ENCODE measurements at regions not wholly inside any gene's neighbourhood (a gene's known extent, or its start where the extent isn't known, plus 50 kb on each side); places are given as distances from the start of the nearest gene placed in this dataset.

DNA sequence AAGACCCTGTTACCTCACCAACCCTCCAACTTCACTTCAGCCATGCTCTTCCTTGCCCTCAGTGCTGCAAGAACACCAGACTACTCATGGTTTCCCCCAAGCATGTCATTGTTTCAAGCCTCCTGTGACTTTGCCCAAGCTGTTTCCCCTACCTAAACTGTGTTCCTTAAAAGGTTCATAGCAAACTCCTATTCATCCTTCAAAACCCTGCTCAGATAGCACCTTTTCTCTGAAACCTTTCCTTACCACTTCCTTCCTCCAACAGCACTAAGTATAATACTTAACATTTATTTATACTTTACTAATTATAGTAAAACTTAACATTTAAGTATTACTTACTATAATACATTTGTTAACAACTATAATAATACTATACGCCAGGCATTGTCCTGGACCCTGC, 136.2 kb downstream of the CCT6B start:
- DNase-seq = no peak

DNA sequence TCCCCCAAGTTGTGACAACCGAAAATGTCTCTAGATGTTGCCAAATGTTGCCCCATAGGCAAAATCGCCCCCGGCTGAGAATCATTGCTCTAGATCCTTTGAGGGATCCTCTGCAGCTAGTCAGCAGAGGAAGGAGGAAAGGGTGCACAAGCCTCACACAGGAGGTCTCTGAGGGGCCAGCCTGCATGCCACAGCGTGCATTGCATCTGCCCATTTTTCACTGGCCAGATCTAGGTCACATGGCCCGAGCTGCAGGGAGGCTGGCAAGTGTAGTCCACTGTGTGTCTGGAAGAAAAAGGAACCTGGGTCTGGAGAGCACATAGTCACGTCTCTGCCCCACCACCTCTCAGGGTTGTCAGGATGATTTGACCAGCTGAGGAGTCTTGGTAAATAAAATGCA, 138.2 kb downstream of the CCT6B start:
- no peak for DNase-seq

DNA sequence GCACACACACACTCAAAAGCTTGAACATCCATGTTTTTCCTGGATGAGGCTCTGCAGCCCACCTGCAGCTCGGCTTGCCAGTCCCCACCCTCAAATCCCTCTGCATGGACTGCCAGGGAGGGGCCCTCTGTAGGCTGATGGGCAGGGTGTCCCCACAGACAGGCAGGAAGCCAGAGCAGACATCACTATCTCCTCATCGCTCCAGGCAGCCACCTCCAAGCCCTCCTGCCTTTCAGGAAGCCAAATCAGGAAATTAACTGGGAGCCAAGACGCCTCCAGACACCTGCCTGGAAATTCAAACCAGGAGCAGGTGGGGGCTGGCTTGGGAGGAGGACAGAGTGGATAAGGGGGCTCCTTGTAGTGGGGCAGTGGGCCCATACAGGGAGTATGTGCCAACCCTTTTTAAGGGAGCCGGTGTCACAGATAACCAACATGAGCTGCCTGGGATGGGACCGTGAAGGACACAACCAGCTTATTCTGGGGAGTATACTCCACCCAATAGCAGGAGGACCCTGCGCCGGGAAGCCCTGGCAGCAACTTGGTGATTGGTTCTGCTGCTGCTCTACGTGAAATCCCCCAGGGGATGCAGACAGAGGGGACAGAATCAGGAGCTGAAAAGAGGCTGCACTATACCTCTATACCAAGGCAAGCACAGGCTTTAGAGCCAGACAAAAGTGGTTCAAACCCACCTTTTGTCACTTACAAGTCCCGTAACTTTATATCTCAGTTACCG, 139.1 kb downstream of the CCT6B start:
- no peak for DNase-seq

DNA sequence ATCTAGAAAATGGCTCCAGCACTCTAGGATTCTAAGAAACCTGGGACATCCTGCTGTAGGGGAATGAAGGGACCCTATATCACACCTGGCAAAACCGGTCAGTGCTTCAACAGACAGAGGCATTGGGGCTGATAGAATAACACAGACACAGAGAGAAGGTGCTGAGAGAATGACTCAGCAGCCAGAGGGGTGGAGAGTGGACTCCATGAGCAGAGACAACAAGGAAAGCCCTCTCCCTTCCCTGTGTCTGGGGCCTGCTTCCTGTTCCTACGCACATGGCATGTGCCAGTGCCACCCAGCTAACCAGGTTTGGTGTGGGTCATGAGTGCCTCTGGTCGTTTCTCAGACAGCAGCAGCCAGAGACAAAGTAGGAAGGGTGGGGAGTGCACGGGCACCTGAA, 140.3 kb downstream of the CCT6B start:
- DNase-seq = no peak

DNA sequence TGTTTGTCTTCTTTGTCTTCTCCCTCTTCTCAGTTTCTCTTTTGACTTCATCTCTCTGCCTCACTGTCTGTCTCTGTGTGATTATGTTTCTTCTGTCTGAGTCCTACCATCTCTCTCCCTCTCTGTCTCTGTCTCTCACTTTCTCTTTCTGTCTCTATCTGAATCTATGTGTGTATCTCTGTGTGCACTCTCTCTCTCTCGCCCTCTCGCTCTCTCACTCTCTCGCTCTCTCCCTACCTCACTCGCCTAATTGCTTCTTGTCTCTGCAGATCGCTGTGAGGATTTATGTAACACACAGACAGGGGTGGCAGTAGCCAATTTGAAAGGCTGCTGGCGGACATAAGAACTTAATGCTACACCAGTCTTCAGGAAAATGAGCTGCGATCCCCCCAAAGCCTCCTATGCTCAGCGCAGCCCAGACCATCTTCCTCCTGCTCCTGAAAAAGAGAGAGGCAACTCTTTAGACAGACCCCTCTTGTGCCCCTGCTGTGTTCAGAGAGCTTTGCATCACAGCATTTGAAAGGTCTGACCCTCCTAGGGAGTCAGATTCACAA, 140.9 kb downstream of the CCT6B start:
- no peak for DNase-seq

DNA sequence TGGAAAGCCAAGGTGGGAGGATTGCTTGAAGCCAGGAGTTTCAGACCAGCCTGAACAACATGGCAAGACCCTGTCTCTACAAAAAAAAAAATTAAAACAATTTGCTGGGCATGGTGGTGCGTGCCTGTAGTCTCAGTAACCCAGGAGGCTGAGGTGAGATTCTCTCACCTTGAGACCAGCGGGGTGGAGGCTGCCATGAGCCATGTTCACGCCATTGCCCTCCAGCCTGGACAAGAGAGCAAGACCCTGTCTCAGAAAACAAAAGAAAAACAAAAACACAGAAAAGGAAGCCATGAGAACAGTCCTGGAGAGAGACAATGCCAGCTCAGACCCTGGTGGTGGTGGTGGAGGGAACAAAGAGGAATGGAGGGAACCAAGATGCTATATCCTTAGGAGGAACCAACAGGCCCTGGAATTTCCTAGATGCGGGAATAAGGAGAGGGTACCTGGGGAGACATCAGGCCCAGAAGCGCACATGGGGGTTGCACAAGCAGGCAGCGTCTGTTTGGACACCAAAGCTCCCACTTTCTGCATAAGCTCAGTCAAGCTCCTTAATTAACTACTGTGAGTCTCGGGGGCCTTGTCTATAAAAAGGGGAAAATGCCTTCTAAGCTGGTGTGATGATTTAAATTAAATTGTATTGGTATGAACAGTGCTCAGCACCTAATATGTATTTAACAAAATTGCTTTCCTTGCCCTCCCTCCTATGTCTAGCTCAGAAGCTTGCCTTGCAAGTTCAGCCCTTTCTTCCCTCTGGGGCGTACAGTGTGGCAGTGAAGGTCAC, 143.8 kb downstream of the CCT6B start:
- no peak for DNase-seq

DNA sequence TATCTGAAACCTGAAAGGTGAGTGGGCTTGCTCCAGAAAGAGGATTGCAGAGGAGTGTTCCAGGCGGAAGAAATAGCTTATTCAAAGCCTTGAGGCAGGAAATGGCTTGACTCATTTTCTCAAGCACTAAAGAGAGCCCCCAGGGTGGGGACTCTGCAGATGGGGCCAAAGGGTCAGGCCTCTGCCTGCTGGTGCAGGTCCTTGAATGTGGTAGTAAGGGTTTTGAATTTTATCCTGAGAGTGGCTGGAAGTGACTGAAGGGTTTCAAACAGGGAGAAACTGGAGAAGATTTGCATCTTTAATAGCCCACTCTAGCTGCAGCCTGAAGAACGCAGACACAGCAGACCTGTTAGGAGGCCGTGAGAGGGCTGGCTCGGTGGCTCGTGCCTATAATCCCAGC, 144.4 kb downstream of the CCT6B start:
- no peak for DNase-seq

DNA sequence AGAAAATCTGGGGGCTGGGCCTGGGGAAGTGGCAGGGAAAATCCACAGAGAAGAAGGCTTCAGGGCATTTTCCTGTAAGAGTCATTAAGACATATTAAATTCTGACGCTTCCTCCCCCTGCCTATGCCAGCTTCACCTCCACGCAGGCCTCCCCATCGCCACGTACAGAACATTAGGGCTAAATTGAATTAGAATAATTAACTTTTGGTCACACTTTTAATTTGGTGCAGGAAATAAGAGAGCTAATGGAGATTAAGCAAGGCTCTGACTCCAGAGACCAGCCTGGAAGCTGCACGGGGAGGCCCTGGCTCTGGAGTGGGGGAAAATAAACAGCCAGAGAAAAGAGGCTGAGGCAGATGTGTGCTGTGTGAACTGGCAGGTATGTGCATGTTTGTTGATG, 148.0 kb downstream of the CCT6B start:
- no peak for DNase-seq

DNA sequence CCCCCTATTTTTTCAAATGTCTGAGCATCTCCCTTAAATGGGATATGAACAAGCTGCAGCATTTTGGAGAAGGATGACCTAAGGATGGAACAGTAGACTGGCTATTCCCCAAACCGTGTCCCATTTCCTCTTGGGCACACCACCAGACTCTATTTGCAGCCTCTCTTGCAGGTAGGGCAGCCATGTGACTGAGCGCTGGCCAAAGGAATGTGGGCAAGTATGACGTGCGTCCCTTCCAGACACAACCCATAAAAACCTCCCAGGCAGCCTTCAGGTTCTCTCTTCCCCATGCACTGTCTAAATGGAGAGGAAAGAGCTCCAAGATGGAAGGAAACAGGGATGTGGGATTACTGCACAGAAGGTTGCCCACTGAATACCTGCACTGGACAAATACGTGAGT, 149.7 kb downstream of the CCT6B start:
- DNase-seq = no peak

DNA sequence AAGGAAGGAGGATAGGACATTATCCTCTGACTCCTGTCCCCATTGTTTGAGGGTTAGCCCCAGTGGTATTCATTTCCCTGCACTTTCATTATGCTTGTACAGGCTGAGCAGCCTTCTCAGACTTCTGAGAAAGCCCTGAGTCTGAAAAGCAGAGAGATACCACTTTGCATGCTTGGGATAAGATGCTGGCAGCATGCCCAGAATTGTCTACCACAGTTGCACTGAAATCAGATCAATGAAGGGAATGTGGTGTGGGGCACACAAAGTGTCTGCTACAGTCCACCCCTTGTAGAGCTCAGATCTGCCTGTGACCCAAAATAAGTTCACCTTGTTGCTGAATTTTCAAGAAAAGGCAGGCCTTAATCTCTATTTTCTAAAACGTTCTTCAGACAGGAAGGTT, 160.6 kb downstream of the CCT6B start:
- no peak for DNase-seq

DNA sequence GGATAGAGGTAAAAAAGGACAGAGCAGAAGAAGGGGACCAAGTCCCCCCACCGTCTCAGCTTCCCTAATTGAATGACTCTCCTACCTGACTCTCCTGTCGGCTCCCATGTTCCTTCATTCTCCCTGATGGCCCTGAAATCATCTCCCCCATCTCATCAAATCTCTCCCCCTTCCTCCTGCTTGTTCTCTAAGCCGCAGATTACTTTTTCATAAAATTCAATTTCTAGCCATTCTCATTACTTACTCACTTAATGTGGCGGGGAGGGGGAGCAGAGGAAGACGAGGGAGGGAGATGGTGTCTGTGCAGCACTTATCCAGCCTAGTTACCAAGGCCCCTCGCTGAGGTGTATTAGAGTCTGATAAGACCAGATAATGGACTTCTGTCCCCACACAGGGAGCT, 161.5 kb downstream of the CCT6B start:
- no peak for DNase-seq

DNA sequence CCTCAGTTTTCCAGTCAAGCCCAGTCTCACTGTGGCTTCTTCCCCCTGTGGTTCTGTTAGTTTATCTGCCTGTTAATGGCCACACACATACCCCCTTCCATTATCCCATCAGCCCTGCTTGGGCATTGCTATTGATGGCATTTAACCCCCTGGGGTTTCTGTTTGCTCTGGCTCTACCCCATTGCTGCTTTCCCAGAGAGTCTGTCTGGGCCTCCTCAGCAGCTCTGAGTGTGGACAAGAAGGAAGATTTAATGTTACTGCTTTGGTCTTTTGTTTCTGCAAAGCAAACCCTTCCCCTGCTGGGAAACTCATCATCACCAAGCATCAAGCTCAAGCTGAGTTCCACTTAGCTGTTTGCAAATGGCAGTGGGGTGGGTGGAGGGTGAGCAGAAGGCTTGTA, 162.7 kb downstream of the CCT6B start:
- DNase-seq = no peak

DNA sequence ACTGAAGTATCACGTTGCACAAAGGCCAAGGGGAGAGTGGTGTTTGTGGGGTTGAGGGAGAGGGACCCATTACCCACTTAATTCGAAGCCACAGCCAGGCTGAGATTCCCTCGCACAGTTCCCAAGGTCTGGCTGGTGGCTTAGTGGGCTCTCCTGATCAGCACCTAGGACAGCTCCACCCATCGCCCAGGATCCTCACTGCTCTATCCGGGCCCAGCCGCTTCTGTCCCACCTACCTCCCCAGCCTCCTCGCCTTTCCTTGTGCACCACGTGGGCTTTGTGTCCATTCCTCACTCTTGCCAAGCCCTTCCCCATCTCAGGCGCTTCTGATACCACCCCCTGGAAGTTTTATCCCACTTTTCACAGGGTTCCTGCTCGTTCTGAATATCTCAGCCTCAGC, 163.5 kb downstream of the CCT6B start:
- peak in 1 of 2 donors; percentile 3 for DNase-seq

DNA sequence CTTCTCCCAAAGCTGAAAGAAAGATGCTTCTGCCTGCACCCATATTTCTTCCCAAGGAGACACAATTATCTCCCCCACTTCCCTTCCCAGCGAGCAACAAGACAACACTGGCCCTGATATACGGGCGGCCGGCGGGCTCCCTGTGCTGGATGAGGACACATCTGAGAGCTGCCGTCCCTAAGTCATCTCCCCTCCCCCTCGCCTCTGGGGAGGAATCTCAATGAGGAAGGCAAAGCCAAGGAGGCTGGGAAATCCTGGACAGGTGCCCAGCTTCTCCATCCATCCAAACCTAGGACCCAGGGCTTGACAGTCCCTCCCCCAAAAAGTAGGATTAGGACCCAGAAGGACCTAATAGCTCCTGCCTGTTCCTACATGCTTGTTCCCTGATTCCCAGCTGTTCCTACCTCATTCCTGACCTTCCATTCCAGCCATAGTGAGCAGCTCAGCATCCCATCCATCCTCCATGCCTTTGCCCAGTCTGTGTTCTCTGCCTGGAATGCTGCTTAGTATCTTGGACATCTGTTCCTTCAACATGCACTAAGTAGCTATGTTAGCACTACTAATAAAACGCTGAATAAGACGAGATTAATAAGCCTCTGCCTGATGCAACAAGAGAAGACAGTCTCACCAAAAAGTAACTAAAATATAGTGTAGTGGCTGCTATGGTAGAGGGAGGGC, 167.9 kb downstream of the CCT6B start:
- no peak for DNase-seq

DNA sequence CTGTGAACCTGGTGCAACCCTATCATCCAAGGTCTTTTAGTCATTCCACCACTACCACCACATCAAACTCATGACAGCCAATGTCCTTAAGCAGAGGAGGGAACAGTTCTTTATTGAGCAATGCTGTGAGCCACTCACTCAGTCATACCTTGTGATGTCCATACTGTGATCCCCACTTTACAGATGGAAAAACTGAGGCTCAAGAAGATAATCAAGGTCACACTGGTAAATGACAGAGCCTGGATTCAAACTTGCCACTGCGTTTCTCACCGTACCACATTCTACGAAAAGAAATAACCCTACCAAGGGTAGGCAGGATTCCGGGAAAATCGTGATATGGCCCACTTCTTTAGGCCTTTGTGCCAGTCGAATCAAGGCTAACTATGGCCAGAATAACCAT, 172.6 kb downstream of the CCT6B start:
- no peak for DNase-seq

DNA sequence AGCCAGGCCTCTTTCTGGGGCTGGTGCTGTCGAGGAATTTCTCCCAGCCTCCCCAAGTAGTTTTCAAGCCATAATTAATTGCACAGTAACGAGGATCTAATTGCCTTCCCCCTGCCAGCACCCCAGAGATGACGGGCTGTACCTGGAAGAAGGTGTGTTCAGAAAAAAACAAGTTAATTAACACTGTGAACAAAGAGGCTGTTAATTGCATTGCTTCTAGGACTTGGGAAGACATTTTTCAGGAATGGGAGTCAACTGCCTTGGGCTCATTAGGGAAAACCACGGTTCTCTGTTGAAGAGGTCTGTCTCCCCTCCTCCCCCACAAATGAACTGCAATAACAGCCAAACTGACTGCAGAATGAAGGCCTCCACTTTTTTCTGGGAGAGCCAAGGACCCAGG, 176.7 kb downstream of the CCT6B start:
- DNase-seq = no peak

DNA sequence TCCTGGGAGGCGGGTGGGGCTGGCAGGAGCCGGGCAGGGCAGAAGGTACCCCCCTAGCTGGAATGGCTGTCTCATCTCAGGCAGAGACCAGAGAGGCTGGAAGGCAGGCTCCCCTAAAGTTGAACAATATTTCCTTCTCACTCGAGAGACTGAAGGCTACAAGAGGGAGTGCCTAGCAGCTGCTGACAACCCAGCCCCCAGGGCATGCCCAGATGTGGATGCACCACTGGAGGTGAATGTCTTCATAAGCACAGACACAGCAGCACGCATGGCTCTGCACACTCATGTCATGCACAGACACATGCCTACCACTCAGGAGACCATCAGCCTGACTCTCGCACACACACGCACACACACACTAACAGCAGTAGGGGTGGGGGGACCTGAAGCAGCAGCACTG, 179.0 kb downstream of the CCT6B start:
- no peak for DNase-seq

DNA sequence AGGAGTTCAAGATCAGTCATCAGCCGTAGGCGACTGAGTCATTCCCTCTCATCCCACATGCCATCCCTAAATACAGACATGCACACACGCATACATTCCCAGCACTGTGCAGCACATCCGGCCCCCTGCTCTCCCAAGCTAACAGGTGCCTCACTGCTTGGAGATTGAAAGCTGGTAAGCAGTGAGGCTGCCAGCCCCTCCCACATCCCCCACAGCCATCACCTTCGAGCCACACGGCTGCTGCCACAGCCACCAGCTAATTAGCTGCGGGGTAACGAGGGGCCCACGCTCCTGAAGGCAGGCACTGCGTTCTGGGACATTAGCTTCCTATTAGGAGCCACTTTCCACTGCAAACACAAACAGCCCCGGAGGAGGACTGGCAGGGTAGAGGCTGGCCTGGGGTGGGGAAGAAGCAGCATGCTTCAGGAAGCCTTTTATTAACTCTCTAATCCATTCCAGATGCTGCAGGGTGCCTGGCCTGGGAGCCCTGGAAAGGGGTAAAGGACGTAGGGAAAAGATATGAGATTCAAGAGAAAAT, 179.6 kb downstream of the CCT6B start:
- DNase-seq = no peak

DNA sequence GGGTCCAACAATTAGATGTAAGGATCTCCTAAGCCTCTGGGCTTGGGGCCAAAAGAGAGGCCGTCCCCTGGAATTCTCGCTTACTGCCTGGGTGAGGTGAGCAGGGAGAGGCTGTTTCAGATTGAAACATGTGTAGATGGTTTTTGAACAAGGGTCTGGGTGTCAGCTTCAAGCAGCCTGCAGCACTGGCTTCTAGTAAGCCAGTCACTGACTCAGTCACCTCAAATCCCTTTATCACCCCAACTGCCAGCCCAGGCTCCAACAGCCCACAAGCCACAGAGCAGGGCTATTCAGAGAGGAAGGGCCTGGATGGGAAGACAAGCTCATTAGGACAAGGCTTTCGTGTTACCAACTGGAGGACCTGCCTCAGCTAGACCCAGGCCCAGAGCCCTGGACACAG, 180.2 kb downstream of the CCT6B start:
- no peak for DNase-seq

DNA sequence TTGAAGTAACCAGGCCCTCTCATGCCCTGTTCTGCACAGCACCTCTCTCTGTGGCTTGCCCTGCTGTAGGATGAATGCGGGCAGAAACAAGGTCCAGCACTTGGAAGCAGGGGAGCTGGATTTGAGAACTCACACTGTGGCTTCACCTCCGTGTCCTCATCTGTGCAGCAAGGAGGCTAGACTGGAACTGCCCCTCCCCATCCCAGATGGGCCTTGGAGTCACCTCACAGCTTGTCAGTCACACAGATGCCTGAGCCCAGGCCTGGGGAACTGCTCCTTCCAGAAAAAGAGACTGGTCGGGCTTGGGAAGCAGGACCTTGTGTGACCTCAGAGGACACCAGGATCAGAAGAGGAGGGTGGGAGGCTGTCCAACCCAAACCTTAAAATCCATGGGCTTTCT, 180.8 kb downstream of the CCT6B start:
- no peak for DNase-seq

DNA sequence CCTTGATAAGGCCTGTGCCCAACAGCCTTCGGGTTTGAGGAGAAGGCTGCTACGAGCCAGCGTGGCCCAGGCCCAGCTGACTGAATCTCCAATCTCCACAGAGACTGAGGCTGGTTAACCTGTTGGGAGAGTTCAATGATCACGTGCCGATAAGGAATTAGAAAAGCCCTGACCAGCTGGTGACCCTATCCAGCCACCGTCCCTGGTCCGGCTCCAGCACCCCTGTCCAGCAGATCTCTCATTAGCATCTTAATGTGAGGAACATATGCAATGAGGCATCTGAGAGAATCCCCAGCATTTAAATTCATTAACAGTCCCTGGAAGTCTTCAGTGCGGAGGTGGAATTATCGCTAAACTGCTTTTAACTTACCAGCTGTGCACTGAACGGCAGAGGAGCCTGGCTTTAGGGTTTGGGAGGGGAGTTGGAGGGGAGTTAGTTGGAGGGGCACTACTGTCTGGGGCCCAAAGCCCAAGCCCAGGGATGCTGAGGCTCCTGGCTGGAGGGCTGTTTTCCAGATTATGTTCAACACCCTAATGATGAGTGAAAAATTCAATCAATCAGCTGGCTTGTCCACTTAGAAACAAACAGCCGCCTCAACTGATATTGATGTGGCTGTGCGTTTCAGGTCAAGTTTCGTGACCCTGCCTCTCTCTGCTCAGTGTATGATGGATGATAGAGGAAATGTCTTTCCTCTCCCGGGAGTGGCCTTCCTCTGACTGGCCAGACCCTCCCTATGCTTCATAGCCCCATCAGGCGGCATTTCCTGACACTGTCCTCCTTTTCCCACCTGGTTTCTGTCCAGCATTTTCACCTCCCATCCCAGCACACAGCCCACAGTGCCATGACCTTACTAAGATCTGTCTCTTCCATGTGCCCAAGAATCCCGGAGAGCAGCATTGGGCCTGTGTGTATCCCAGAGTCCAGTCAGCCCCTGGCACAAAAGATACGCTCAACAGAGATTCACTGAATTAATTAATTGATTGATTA, 184.5 kb downstream of the CCT6B start:
- DNase-seq = no peak

DNA sequence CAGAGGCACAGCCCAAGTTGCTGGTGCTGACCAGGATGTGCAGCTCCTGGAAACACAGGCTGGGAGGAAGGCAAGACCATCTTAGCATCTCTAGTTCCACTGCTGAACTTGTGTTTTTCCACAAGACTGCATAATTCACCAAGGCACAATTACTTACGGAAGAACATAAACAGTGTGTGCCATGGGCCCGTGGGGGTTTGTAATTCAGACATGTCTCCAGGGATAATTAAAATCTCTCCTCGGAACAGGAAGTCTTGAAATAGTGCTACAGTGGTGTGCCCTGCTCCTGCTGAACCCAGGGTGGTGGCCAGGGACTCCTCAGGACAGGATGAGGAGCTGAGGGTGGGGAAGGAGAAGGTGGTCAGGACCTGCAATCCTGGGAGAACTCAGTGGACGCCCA, 188.2 kb downstream of the CCT6B start:
- DNase-seq = no peak

All from inflammatory macrophage treated with lipopolysaccharide for 1 hour (primary cell).